HL-60 (cell line): ENCODE measurements at regions not wholly inside any gene's neighbourhood (a gene's known extent, or its start where the extent isn't known, plus 50 kb on each side); places are given as distances from the start of the nearest gene placed in this dataset.

Experiments
- CTCF ChIP-seq: IDR thresholded peaks from one replicate; pipeline ENCODE4 v1.5.1; 2011; ENCODE audit warnings: low read length, control low read depth, inconsistent platforms; ENCODE audit not compliant: insufficient read depth
- GABPA ChIP-seq: IDR thresholded peaks from 2 replicates; pipeline ENCODE4 v1.6.1; 2012; ENCODE audit warnings: low read depth
- POLR2AphosphoS5 ChIP-seq: IDR thresholded peaks from 2 replicates; pipeline ENCODE4 v1.6.1; 2012; ENCODE audit warnings: low read depth
- SPI1 ChIP-seq: IDR thresholded peaks from 2 replicates; pipeline ENCODE4 v1.6.1; 2012; ENCODE audit warnings: low read depth, mild to moderate bottlenecking, borderline replicate concordance
- TF ChIP-seq, protein P1 (sequence below): IDR thresholded peaks from 2 replicates; pipeline ENCODE4 v1.6.1; 2012; ENCODE audit warnings: low read depth; ENCODE audit not compliant: insufficient replicate concordance

DNA sequence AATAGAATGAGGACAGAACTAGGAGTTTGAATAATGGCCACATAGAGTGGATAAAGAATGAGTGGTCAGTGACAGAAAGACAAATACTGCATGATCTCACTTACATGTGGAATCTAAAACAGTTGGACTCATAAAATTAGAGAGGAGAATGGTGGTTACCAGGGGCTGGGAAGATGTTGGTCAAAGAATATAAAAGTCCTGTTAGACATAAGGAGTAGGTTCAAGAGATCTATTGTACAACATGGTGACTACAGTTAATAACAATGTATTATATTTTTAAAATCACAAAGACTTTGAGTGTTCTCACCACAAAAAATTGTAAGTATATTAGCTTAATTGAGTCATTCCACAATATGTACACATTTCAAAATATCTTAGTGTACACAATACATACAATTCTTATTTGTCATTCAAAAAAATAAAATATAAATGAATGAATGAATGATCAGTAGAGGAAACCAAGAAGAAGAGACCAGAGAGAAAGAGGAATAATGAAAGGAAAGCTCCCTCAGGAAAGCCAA lies 177.9 kb upstream of the VRK2 start:
- TF ChIP-seq CTCF (no peak), SPI1 (no peak), POLR2AphosphoS5 (no peak), GABPA (no peak)
- TF ChIP-seq, protein P1, sequence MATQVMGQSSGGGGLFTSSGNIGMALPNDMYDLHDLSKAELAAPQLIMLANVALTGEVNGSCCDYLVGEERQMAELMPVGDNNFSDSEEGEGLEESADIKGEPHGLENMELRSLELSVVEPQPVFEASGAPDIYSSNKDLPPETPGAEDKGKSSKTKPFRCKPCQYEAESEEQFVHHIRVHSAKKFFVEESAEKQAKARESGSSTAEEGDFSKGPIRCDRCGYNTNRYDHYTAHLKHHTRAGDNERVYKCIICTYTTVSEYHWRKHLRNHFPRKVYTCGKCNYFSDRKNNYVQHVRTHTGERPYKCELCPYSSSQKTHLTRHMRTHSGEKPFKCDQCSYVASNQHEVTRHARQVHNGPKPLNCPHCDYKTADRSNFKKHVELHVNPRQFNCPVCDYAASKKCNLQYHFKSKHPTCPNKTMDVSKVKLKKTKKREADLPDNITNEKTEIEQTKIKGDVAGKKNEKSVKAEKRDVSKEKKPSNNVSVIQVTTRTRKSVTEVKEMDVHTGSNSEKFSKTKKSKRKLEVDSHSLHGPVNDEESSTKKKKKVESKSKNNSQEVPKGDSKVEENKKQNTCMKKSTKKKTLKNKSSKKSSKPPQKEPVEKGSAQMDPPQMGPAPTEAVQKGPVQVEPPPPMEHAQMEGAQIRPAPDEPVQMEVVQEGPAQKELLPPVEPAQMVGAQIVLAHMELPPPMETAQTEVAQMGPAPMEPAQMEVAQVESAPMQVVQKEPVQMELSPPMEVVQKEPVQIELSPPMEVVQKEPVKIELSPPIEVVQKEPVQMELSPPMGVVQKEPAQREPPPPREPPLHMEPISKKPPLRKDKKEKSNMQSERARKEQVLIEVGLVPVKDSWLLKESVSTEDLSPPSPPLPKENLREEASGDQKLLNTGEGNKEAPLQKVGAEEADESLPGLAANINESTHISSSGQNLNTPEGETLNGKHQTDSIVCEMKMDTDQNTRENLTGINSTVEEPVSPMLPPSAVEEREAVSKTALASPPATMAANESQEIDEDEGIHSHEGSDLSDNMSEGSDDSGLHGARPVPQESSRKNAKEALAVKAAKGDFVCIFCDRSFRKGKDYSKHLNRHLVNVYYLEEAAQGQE: no peak
